ENCODE measurements at regions not wholly inside any gene's neighbourhood (a gene's known extent, or its start where the extent isn't known, plus 50 kb on each side); places are given as distances from the start of the nearest gene placed in this dataset.

- TF ChIP-seq CTCF (conservative IDR thresholded peaks at IDR 0.05; ENCODE audit: low read depth, low read length), result no peak
- TF ChIP-seq RAD21 (IDR thresholded peaks at IDR 0.05; ENCODE audit: low read length), result no peak
- TF ChIP-seq POLR2A (IDR thresholded peaks at IDR 0.05; ENCODE audit: low read depth, low read length), result no peak
- no peak for TF ChIP-seq MXI1 (IDR thresholded peaks at IDR 0.05; ENCODE audit: borderline replicate concordance, low read depth, low read length)
- no peak for TF ChIP-seq NFE2L2 (IDR thresholded peaks at IDR 0.05; ENCODE audit: low read depth, low read length)
- TF ChIP-seq CHD1 (IDR thresholded peaks at IDR 0.05; ENCODE audit: low read depth, low read length), result no peak
- no peak for TF ChIP-seq RCOR1 (IDR thresholded peaks at IDR 0.05; ENCODE audit: insufficient replicate concordance, low read length)
- no peak for TF ChIP-seq SMC3 (IDR thresholded peaks at IDR 0.05; ENCODE audit: low read depth, low read length)
- TF ChIP-seq MAFK (IDR thresholded peaks at IDR 0.05; ENCODE audit: low read depth, low read length), result no peak
- TF ChIP-seq CEBPB (IDR thresholded peaks at IDR 0.05; ENCODE audit: low read depth, low read length), result no peak
- TF ChIP-seq USF2 (IDR thresholded peaks at IDR 0.05; ENCODE audit: low read depth, low read length), result no peak
- TF ChIP-seq RFX5 (IDR thresholded peaks at IDR 0.05; ENCODE audit: low read depth, low read length), result no peak
- no peak for TF ChIP-seq ELK1 (IDR thresholded peaks at IDR 0.05; ENCODE audit: borderline replicate concordance, low read depth, low read length)
- no peak for TF ChIP-seq MAZ (IDR thresholded peaks at IDR 0.05; ENCODE audit: borderline replicate concordance, low read depth, low read length)
These were observed 58.8 kb upstream of the CST7 start for GRCh38 chr20:24890286-24890685.
